RWPE1 (cell line): ENCODE measurements at regions not wholly inside any gene's neighbourhood (a gene's known extent, or its start where the extent isn't known, plus 50 kb on each side); places are given as distances from the start of the nearest gene placed in this dataset.

ENCODE experiments used
- CTCF ChIA-PET: fragments of 350-600 bp; sonication (Branson Sonifier 250); formaldehyde crosslinking; extraction: SDS; loops from one replicate; lab custom pipeline; 2021; lab: Yijun Ruan, JAX
- POLR2A ChIA-PET: fragments of 400-600 bp; formaldehyde crosslinking; extraction: SDS; loops from one replicate; lab custom pipeline; 2020; ENCODE audit warnings: antibody characterized with exemption; ENCODE audit not compliant: low non-redundant PET; lab: Yijun Ruan, JAX
- DNase-seq: peaks from one replicate; pipeline ENCODE4 v3.0.0; 2012; ENCODE audit warnings: low spot score
- H3K27ac ChIP-seq: fragments of 450-650 bp; 2 replicates; pipeline ENCODE4 v1.5.1; 2017
- TF ChIP-seq, protein P1 (sequence below): fragments of 450-650 bp; conservative IDR thresholded peaks from 2 replicates; pipeline ENCODE4 v1.5.1; 2017; ENCODE audit warnings: low read depth, mild to moderate bottlenecking

DNA sequence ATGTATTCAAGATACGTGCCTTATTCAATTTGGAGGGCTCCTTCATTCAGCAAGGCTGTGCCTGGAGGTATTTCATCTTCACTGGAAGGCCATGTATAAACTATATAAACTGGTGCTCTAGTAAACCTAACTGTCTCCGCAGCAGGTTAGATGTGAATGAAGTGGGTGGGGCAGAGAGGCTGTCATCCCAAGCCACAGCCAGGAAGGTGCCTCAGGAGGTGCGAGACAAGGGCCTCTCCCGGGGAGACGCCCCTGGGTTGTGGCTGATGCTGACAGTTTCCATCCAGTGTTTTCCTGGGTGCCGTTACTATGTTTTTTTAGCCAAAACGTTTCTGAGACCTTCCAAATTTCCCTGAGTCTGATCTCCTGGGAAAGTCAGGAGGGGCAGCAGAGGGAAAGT is 221.5 kb upstream of the RPL34 start:
- TF ChIP-seq, protein P1, sequence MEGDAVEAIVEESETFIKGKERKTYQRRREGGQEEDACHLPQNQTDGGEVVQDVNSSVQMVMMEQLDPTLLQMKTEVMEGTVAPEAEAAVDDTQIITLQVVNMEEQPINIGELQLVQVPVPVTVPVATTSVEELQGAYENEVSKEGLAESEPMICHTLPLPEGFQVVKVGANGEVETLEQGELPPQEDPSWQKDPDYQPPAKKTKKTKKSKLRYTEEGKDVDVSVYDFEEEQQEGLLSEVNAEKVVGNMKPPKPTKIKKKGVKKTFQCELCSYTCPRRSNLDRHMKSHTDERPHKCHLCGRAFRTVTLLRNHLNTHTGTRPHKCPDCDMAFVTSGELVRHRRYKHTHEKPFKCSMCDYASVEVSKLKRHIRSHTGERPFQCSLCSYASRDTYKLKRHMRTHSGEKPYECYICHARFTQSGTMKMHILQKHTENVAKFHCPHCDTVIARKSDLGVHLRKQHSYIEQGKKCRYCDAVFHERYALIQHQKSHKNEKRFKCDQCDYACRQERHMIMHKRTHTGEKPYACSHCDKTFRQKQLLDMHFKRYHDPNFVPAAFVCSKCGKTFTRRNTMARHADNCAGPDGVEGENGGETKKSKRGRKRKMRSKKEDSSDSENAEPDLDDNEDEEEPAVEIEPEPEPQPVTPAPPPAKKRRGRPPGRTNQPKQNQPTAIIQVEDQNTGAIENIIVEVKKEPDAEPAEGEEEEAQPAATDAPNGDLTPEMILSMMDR, result no peak
- ChIA-PET POLR2A (no interaction called here), CTCF (no interaction called here)
- no peak overlapping the region for H3K27ac ChIP-seq
- no peak for DNase-seq

DNA sequence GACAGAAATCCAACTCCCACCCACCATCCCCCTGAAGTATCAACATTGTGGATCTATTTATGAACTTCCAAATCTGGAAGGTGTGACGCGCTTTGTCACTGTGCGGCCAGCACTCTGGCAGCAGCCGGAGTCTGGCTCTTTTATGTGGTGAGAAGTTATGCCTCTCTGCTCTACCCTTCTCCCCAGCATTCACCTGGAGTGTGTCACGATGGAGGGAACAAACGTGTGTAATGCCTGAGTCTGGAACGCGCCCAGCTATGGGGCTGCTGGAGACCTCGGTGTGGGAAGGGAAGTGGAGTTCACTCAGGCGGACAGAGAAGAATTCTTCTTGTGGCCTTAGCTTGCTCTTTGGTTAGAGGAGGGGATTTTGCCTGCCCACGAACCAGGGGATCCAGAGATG is 222.1 kb upstream of the RPL34 start:
- TF ChIP-seq, protein P1, result no peak
- H3K27ac ChIP-seq, result no peak overlapping the region
- ChIA-PET POLR2A (interaction anchor here (0.5 kb wide), 1 partner anchor 76 kb away, joined by 8 read pairs; no protein-coding TSS in a partner anchor), CTCF (no interaction called here)
- DNase-seq, result no peak

DNA sequence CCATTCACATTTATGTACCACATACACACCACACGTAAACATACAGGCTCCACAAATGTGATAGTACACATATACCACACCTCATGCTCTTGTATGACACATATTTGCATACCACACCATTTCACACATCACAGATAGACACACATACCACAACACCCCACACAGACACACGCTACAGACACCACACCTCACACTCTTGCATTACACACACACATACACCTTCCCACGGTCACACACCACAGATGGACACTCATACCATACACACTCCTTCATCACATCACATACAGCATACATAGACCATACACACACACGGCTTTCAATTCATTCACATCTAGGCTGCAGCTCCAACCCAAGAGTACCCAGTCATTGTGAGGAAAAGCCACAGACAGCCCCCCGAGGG is 222.5 kb upstream of the RPL34 start:
- no peak for DNase-seq
- TF ChIP-seq, protein P1, result no peak
- H3K27ac ChIP-seq, result no peak overlapping the region
- CTCF ChIA-PET, result no interaction called here
- POLR2A ChIA-PET, result interaction anchor here (0.5 kb wide), 1 partner anchor 75 kb away, joined by 8 read pairs; no protein-coding TSS in a partner anchor

DNA sequence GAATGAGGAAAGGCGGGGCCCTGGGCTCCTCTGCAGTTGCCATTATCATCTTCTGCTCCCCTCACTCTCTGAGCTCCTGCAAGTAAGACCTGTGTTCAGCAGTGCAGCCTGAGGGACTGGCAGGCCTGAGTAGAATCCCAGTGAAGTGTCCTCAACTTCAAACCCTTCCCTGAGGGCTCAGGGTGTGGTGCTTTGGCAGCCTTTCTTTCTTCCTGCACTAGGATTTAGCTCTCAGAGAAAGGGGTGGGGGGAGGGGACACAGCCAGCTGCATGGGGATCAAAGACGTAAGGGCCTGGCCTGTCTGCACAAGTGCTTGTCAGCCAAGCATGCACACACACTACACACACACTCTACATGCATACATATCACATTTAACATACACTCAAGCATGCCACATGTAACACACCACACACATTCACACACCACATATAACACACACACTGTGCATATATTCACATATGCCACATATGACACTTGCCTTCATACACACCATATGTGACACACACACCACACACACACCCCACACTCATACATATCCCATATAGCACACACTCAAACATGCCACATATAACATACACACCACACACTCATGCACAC is 223.4 kb upstream of the RPL34 start:
- POLR2A ChIA-PET, result no interaction called here
- peak; percentile 6 for DNase-seq
- TF ChIP-seq, protein P1, result no peak
- no peak overlapping the region for H3K27ac ChIP-seq
- CTCF ChIA-PET, result interaction anchor here (0.5 kb wide), 1 partner anchor 26 kb away, joined by 3 read pairs; no protein-coding TSS in a partner anchor

DNA sequence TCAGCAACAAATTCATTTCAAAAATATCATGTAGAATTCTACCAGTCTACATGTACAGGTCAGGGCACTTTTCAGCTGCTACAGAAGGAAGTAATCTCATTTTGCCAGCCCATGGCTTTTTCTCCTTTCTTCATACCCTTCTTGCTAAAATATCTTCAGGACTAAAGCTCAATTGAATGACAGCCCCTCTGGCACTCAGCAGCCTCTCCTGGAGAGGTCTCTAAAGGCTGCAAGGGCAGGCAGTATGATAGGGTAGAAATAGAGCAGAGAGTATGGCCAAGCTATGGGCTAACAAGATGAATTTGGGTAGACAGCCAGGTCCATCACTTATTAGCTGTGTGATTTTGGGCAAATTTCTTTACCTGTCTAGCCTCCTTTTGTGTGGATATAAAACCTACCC is 224.6 kb upstream of the RPL34 start:
- ChIA-PET POLR2A (no interaction called here), CTCF (interaction anchor here (0.6 to 0.8 kb wide), 2 partner anchors 177 to 338 kb away, joined by 3 to 4 read pairs; no protein-coding TSS in a partner anchor)
- DNase-seq, result no peak
- TF ChIP-seq, protein P1, result no peak
- H3K27ac ChIP-seq, result no peak overlapping the region

DNA sequence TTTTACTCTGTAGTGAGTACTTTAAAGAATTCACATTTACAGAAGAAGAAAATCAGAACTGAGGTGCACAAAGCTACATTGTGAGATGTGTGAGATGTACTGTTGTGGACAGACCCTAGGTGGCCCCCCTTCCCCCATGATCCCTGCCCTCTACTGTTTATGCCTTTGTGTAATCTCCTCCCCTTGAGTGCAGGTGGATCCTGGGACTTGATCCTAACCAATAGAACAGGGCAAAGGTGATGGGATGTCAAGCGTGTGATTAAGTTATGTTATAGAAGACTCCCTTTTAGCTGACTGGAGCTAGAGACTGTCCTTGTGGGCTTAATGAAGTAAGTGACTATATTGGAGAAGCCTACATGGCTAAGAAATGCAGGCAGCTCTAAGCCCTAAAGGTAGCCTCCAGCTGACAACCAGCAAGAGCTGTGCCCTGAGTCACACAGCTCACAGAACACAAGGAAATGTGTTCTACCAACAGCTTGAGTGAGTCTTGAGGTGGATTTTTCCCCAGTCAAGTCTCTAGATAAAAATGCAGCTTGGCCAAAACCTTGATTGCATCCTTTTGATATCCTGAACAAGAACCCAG is 225.2 kb upstream of the LEF1 start:
- DNase-seq, result no peak
- no peak overlapping the region for H3K27ac ChIP-seq
- CTCF ChIA-PET, result interaction anchor here (0.5 to 0.6 kb wide), 2 partner anchors 46 to 466 kb away, joined by 3 to 4 read pairs; no protein-coding TSS in a partner anchor
- POLR2A ChIA-PET, result no interaction called here
- TF ChIP-seq, protein P1, result no peak
